Sigmoid colon (tissue), 4 donors: ENCODE measurements at regions not wholly inside any gene's neighbourhood (a gene's known extent, or its start where the extent isn't known, plus 50 kb on each side); places are given as distances from the start of the nearest gene placed in this dataset.

ENCODE experiments used
- CTCF ChIP-seq, 4 experiments: fragments of 450-650 bp in 3 of 4; fragments of 200-600 bp in 1 of 4; IDR thresholded peaks; one replicate each; pipeline ENCODE4 v1.5.1; 2016 to 2019; ENCODE audit warnings: antibody characterized with exemption in 4 of 4, mild to moderate bottlenecking in 3 of 4, moderate library complexity in 2 of 4
- EP300 ChIP-seq, 4 donors: sonication (generic); formaldehyde crosslinking; IDR thresholded peaks; one replicate each; pipeline ENCODE4 v1.6.1; 2017; ENCODE audit warnings: antibody characterized with exemption in 4 of 4
- POLR2A ChIP-seq, 2 donors: fragments of 450-650 bp; IDR thresholded peaks; one replicate each; pipeline ENCODE4 v1.6.1; 2016; ENCODE audit warnings: antibody characterized with exemption in 2 of 2, mild to moderate bottlenecking in 2 of 2, moderate library complexity in 2 of 2
- POLR2AphosphoS5 ChIP-seq, 4 donors: sonication (generic); formaldehyde crosslinking; IDR thresholded peaks; one replicate each; pipeline ENCODE4 v1.6.1; 2017; ENCODE audit warnings: antibody characterized with exemption in 4 of 4

GRCh38 chr13:65913173-65913572 is 1317.0 kb downstream of the PCDH9 start:
- TF ChIP-seq POLR2AphosphoS5 (IDR thresholded peaks at IDR 0.05) (peak in 2 of 4 donors; percentile 9 to 27), POLR2A (IDR thresholded peaks at IDR 0.05) (no peak), CTCF (IDR thresholded peaks at IDR 0.05) (no peak), EP300 (IDR thresholded peaks at IDR 0.05) (no peak)
